ENCODE measurements at regions not wholly inside any gene's neighbourhood (a gene's known extent, or its start where the extent isn't known, plus 50 kb on each side); places are given as distances from the start of the nearest gene placed in this dataset.

DNA sequence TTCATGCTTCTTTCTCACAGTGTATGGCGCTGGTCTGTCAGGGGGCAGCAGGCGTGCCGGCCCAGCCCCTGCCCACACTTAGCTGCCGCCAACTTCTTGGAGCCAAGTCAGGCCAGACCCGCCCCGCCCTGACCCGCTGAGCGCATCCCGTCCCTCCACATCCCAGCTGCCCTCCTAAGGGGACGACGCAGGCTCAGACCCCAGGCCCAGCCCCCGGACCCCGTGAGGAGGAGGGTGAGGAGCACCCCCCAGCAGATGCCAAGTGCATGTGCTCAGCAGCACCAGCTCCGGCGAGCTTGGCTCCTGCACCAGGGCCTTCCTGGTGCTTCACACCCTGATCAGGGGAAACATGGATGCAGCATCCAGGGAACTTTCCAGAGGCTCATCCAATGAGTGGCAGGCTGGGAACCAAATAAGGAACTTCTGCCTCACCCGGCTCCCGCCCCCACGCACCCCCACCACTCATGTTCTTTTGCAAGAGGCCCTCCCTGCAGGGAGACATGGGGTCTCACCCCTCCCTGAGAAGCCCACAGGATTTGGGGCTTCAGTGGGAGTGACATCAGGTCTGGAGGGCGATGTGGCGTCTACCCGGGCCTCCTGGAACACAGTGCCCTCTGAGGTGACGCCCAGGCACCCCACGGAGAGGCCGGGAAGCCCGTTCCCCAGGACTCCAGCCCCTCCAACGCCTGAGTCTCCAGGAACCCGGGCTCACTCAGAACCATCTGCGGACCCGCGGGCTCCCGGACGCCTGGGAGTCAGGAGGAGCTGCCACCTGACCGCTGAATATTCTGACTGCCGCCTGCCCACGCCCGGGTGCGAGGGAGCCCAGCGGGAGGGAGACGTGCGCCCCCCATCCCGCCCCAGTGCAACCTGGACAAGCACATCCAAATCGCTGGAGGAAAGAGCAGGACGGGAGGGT lies 70.0 kb upstream of the GALNT9 start:
- H3K9me3 ChIP-seq (ENCODE audit: insufficient read depth, low read length): no peaks in the 10 kb centered on the region
- H3K9ac ChIP-seq (ENCODE audit: low read length): no peak overlapping the region
- no peaks in the 10 kb centered on the region for H3K36me3 ChIP-seq (replicated peaks; ENCODE audit: low read depth, low read length)
- no peak overlapping the region for H2AFZ ChIP-seq (ENCODE audit: low read depth, low read length)
- H3K4me2 ChIP-seq (ENCODE audit: low read length): no peak overlapping the region
- H3K27me3 ChIP-seq (ENCODE audit: low read depth, low read length): no peaks in the 10 kb centered on the region
- TF ChIP-seq EZH2phosphoT487 (IDR thresholded peaks at IDR 0.05; ENCODE audit: low read depth): no peak
- no peak for TF ChIP-seq CTCF (IDR thresholded peaks at IDR 0.05; ENCODE audit: low read depth, low read length)
- no peaks in the 10 kb centered on the region for H3K4me1 ChIP-seq (ENCODE audit: low read length)
- H3K4me3 ChIP-seq (ENCODE audit: low read length): no peak overlapping the region
- no peak overlapping the region for H3K27ac ChIP-seq (ENCODE audit: low read length)
- H4K20me1 ChIP-seq (ENCODE audit: insufficient read depth, low read length): no peaks in the 10 kb centered on the region
- no peaks in the 10 kb centered on the region for H3K79me2 ChIP-seq (ENCODE audit: low read length)

DNA sequence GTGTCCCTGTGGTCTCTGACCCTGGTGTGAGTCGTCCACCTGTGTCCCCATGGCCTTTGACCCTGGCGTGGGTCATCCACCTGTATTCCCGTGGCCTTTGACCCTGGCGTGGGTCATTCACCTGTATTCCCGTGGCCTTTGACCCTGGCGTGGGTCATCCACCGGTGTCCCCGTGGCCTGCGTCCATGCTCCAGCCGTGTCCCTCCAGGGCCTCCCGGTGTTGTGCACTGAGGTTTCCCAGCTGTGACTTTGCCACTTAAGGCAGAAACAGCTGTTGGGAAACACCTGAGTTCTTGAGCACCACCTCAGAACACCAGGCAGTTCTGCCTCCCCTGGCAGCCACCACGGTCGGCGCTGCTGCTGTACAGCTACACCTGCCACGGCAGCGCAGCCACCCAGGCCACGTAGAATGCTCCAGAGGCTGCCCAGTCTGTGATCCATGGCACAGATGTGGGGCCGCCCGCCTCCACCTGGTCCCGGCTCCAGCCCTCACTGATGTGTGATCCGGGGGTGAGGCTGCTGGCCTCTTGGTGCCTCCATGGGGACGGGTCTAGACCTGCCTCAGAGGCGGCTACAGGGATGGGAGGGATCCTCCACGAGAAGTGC lies 69.1 kb upstream of the GALNT9 start:
- Histone ChIP-seq H3K27ac (ENCODE audit: low read length) (no peak overlapping the region), H3K4me3 (ENCODE audit: low read length) (no peak overlapping the region), H3K36me3 (replicated peaks; ENCODE audit: low read depth, low read length) (no peaks in the 10 kb centered on the region), H3K4me2 (ENCODE audit: low read length) (no peak overlapping the region), H3K79me2 (ENCODE audit: low read length) (no peaks in the 10 kb centered on the region), H2AFZ (ENCODE audit: low read depth, low read length) (no peak overlapping the region), H4K20me1 (ENCODE audit: insufficient read depth, low read length) (no peaks in the 10 kb centered on the region), H3K4me1 (ENCODE audit: low read length) (no peaks in the 10 kb centered on the region), H3K9ac (ENCODE audit: low read length) (no peak overlapping the region), H3K27me3 (ENCODE audit: low read depth, low read length) (no peaks in the 10 kb centered on the region), H3K9me3 (ENCODE audit: insufficient read depth, low read length) (no peaks in the 10 kb centered on the region)
- TF ChIP-seq CTCF (IDR thresholded peaks at IDR 0.05; ENCODE audit: low read depth, low read length) (no peak), EZH2phosphoT487 (IDR thresholded peaks at IDR 0.05; ENCODE audit: low read depth) (no peak)

GRCh38 chr12:132397934-132398385 lies 68.6 kb upstream of the GALNT9 start:
- H3K79me2 ChIP-seq (ENCODE audit: low read length): no peaks in the 10 kb centered on the region
- H3K36me3 ChIP-seq (replicated peaks; ENCODE audit: low read depth, low read length): no peaks in the 10 kb centered on the region
- no peak overlapping the region for H3K4me3 ChIP-seq (ENCODE audit: low read length)
- H3K27ac ChIP-seq (ENCODE audit: low read length): no peak overlapping the region
- H3K27me3 ChIP-seq (ENCODE audit: low read depth, low read length): no peaks in the 10 kb centered on the region
- no peak overlapping the region for H3K9ac ChIP-seq (ENCODE audit: low read length)
- H4K20me1 ChIP-seq (ENCODE audit: insufficient read depth, low read length): no peaks in the 10 kb centered on the region
- TF ChIP-seq EZH2phosphoT487 (IDR thresholded peaks at IDR 0.05; ENCODE audit: low read depth) (no peak), CTCF (IDR thresholded peaks at IDR 0.05; ENCODE audit: low read depth, low read length) (no peak)
- no peaks in the 10 kb centered on the region for H3K9me3 ChIP-seq (ENCODE audit: insufficient read depth, low read length)
- H2AFZ ChIP-seq (ENCODE audit: low read depth, low read length): no peak overlapping the region
- H3K4me1 ChIP-seq (ENCODE audit: low read length): no peaks in the 10 kb centered on the region
- H3K4me2 ChIP-seq (ENCODE audit: low read length): no peak overlapping the region

DNA sequence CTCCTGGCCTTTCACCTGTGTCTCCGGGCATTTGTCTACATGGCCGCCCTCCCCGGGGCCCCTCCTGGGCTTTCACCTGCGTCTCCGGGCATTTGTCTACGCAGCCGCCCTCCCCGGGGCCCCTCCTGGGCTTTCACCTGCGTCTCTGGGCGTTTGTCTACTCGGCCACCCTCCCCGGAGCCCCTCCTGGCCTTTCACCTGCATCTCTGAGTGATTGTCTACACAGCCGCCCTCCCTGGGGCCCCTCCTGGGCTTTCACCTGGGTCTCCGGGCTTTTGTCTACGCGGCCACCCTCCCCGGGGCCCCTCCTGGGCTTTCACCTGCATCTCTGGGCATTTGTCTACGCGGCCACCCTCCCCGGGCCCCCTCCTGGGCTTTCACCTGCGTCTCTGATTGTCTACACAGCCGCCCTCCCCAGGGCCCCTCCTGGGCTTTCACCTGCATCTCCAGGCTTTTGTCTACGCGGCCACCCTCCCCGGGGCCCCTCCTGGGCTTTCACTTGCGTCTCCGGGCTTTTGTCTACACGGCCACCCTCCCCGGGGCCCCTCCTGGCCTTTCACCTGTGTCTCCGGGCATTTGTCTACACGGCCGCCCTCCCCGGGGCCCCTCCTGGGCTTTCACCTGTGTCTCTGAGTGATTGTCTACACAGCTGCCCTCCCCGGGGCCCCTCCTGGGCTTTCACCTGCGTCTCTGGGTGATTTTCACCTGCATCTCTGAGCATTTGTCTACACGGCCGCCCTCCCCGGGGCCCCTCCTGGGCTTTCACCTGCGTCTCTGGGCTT lies 68.0 kb upstream of the GALNT9 start:
- Histone ChIP-seq H3K9me3 (ENCODE audit: insufficient read depth, low read length) (no peaks in the 10 kb centered on the region), H3K36me3 (replicated peaks; ENCODE audit: low read depth, low read length) (no peaks in the 10 kb centered on the region), H3K4me3 (ENCODE audit: low read length) (no peak overlapping the region), H3K79me2 (ENCODE audit: low read length) (no peaks in the 10 kb centered on the region), H3K27ac (ENCODE audit: low read length) (no peak overlapping the region), H3K4me2 (ENCODE audit: low read length) (no peak overlapping the region), H3K27me3 (ENCODE audit: low read depth, low read length) (no peaks in the 10 kb centered on the region), H3K4me1 (ENCODE audit: low read length) (no peaks in the 10 kb centered on the region), H2AFZ (ENCODE audit: low read depth, low read length) (no peak overlapping the region), H3K9ac (ENCODE audit: low read length) (no peak overlapping the region), H4K20me1 (ENCODE audit: insufficient read depth, low read length) (no peaks in the 10 kb centered on the region)
- TF ChIP-seq EZH2phosphoT487 (IDR thresholded peaks at IDR 0.05; ENCODE audit: low read depth): no peak
- no peak for TF ChIP-seq CTCF (IDR thresholded peaks at IDR 0.05; ENCODE audit: low read depth, low read length)
